Chondrocyte (in vitro differentiated cells): ENCODE measurements at regions not wholly inside any gene's neighbourhood (a gene's known extent, or its start where the extent isn't known, plus 50 kb on each side); places are given as distances from the start of the nearest gene placed in this dataset.

Experiments
- DNase-seq: peaks from one replicate; pipeline ENCODE4 v3.0.0; 2021; ENCODE audit warnings: mixed read lengths, low spot score
- H3K27ac Mint-ChIP-seq: one replicate; pipeline ENCODE4 v1.8.0; 2021; ENCODE audit warnings: mild to moderate bottlenecking, moderate library complexity, mixed read lengths; ENCODE audit not compliant: unreplicated experiment
- H3K27me3 Mint-ChIP-seq: 2 replicates; pipeline ENCODE4 v1.8.0; 2021; ENCODE audit warnings: low read depth, mixed read lengths
- H3K36me3 Mint-ChIP-seq: 2 replicates; pipeline ENCODE4 v1.8.0; 2021; ENCODE audit warnings: low read depth, mixed read lengths
- H3K4me1 Mint-ChIP-seq: 2 replicates; pipeline ENCODE4 v1.8.0; 2021; ENCODE audit warnings: low read depth, mild to moderate bottlenecking, mixed read lengths
- H3K4me3 Mint-ChIP-seq: one replicate; pipeline ENCODE4 v1.8.0; 2021; ENCODE audit warnings: mild to moderate bottlenecking, moderate library complexity, mixed read lengths; ENCODE audit not compliant: unreplicated experiment
- H3K9me3 Mint-ChIP-seq: 2 replicates; pipeline ENCODE4 v1.8.0; 2021; ENCODE audit warnings: low read depth, mixed read lengths
- CTCF ChIP-seq: fragments of 200-600 bp; sonication (generic); IDR thresholded peaks from 2 replicates; pipeline ENCODE4 v1.5.0; 2021; ENCODE audit warnings: antibody characterized with exemption, mild to moderate bottlenecking, moderate library complexity

- DNase-seq, result no peak
- peaks cover 3% of the 10 kb centered on the region for H3K4me1 Mint-ChIP-seq
- no peaks in the 10 kb centered on the region for H3K36me3 Mint-ChIP-seq
- TF ChIP-seq CTCF, result no peak
- no peak overlapping the region for H3K4me3 Mint-ChIP-seq
- peaks cover 20% of the 10 kb centered on the region for H3K27me3 Mint-ChIP-seq
- H3K27ac Mint-ChIP-seq, result no peak overlapping the region
- H3K9me3 Mint-ChIP-seq, result no peaks in the 10 kb centered on the region
Measured at GRCh38 chr15:93144463-93145236, 55.6 kb upstream of the RGMA start.

GRCh38 chr15:93143186-93143585 lies 54.2 kb upstream of the RGMA start:
- DNase-seq, result no peak
- H3K4me3 Mint-ChIP-seq, result no peak overlapping the region
- no peak for TF ChIP-seq CTCF
- H3K27ac Mint-ChIP-seq, result no peak overlapping the region
- no peaks in the 10 kb centered on the region for H3K36me3 Mint-ChIP-seq
- H3K4me1 Mint-ChIP-seq, result peaks cover 3% of the 10 kb centered on the region
- no peaks in the 10 kb centered on the region for H3K9me3 Mint-ChIP-seq
- peaks cover 20% of the 10 kb centered on the region for H3K27me3 Mint-ChIP-seq

- H3K4me1 Mint-ChIP-seq, result peaks cover 3% of the 10 kb centered on the region
- H3K27me3 Mint-ChIP-seq, result peaks cover 26% of the 10 kb centered on the region
- TF ChIP-seq CTCF, result no peak
- no peak for DNase-seq
- H3K9me3 Mint-ChIP-seq, result no peaks in the 10 kb centered on the region
- H3K36me3 Mint-ChIP-seq, result no peaks in the 10 kb centered on the region
- no peak overlapping the region for H3K27ac Mint-ChIP-seq
- H3K4me3 Mint-ChIP-seq, result no peak overlapping the region
Measured at GRCh38 chr15:93141371-93141794, 52.4 kb upstream of the RGMA start.

- TF ChIP-seq CTCF, result no peak
- no peak overlapping the region for H3K4me3 Mint-ChIP-seq
- no peaks in the 10 kb centered on the region for H3K36me3 Mint-ChIP-seq
- H3K27ac Mint-ChIP-seq, result no peak overlapping the region
- DNase-seq, result no peak
- H3K4me1 Mint-ChIP-seq, result no peaks in the 10 kb centered on the region
- peaks cover 20% of the 10 kb centered on the region for H3K27me3 Mint-ChIP-seq
- H3K9me3 Mint-ChIP-seq, result no peaks in the 10 kb centered on the region
Measured at GRCh38 chr15:93139436-93139835, 50.4 kb upstream of the RGMA start.

- no peak overlapping the region for H3K4me3 Mint-ChIP-seq
- no peak overlapping the region for H3K27ac Mint-ChIP-seq
- peaks cover 20% of the 10 kb centered on the region for H3K27me3 Mint-ChIP-seq
- DNase-seq, result no peak
- TF ChIP-seq CTCF, result no peak
- H3K9me3 Mint-ChIP-seq, result no peaks in the 10 kb centered on the region
- H3K4me1 Mint-ChIP-seq, result no peaks in the 10 kb centered on the region
- H3K36me3 Mint-ChIP-seq, result no peaks in the 10 kb centered on the region
Measured at GRCh38 chr15:93138681-93139250, 49.8 kb upstream of the RGMA start.
